DOHH2 (cell line): ENCODE measurements at regions not wholly inside any gene's neighbourhood (a gene's known extent, or its start where the extent isn't known, plus 50 kb on each side); places are given as distances from the start of the nearest gene placed in this dataset.

ENCODE experiments used
- H3F3A ChIP-seq: fragments of 200-600 bp; sonication (generic), shearing (Covaris generic); 2 replicates; pipeline ENCODE4 v1.6.0; 2016; ENCODE audit warnings: antibody characterized with exemption, mild to moderate bottlenecking; ENCODE audit not compliant: control insufficient read depth, insufficient read depth
- H3K27ac ChIP-seq: fragments of 200-600 bp; sonication (generic); 2 replicates; pipeline ENCODE4 v1.5.1; 2014; ENCODE audit warnings: low read depth, mild to moderate bottlenecking, low read length, moderate library complexity
- H3K27me3 ChIP-seq: fragments of 200-600 bp; sonication (generic); 2 replicates; pipeline ENCODE4 v1.6.1; 2014; ENCODE audit warnings: mild to moderate bottlenecking, low read length, mixed read lengths; ENCODE audit not compliant: control insufficient read depth
- H3K36me3 ChIP-seq: fragments of 200-600 bp; sonication (generic); 2 replicates; pipeline ENCODE4 v1.6.1; 2014; ENCODE audit warnings: mild to moderate bottlenecking, low read length, moderate library complexity, mixed read lengths; ENCODE audit not compliant: control insufficient read depth
- H3K4me1 ChIP-seq: fragments of 200-600 bp; sonication (generic); 2 replicates; pipeline ENCODE4 v1.6.1; 2014; ENCODE audit warnings: mild to moderate bottlenecking, low read length, mixed read lengths; ENCODE audit not compliant: control insufficient read depth
- H3K4me2 ChIP-seq: fragments of 200-600 bp; sonication (generic); 2 replicates; pipeline ENCODE4 v1.6.0; 2014; ENCODE audit warnings: mild to moderate bottlenecking, low read length, moderate library complexity
- H3K4me3 ChIP-seq: fragments of 200-600 bp; sonication (generic); 2 replicates; pipeline ENCODE4 v1.5.1; 2014; ENCODE audit warnings: mild to moderate bottlenecking, low read length, mixed read lengths
- H3K79me2 ChIP-seq: fragments of 200-600 bp; sonication (generic); 2 replicates; pipeline ENCODE4 v1.6.1; 2014; ENCODE audit warnings: mild to moderate bottlenecking, low read length, mixed read lengths; ENCODE audit not compliant: control insufficient read depth
- H3K9me2 ChIP-seq: fragments of 200-600 bp; sonication (generic); replicated peaks from 2 replicates; pipeline ENCODE4 v1.6.1; 2014; ENCODE audit warnings: mild to moderate bottlenecking, low read length, mixed read lengths; ENCODE audit not compliant: control insufficient read depth
- H3K9me3 ChIP-seq: fragments of 200-600 bp; sonication (generic); 2 replicates; pipeline ENCODE4 v1.6.1; 2014; ENCODE audit warnings: antibody characterized with exemption, low read length, mixed read lengths; ENCODE audit not compliant: control insufficient read depth, insufficient read depth
- H4K20me1 ChIP-seq: fragments of 200-600 bp; sonication (generic); 2 replicates; pipeline ENCODE4 v1.6.0; 2014; ENCODE audit warnings: low read depth, mild to moderate bottlenecking, antibody characterized with exemption, low read length, moderate library complexity; ENCODE audit not compliant: control insufficient read depth, insufficient read depth
- EZH2phosphoT487 ChIP-seq: fragments of 200-600 bp; sonication (generic); IDR thresholded peaks from 2 replicates; pipeline ENCODE4 v1.6.1; 2017; ENCODE audit warnings: borderline replicate concordance, mild to moderate bottlenecking, antibody characterized with exemption, low read length, moderate library complexity, mixed read lengths
- TF ChIP-seq, protein P1 (sequence below): fragments of 200-600 bp; sonication (generic); IDR thresholded peaks from one replicate; pipeline ENCODE4 v1.5.1; 2014; ENCODE audit warnings: antibody characterized with exemption, mild to moderate bottlenecking, low read depth, low read length; ENCODE audit not compliant: poor library complexity, severe bottlenecking

DNA sequence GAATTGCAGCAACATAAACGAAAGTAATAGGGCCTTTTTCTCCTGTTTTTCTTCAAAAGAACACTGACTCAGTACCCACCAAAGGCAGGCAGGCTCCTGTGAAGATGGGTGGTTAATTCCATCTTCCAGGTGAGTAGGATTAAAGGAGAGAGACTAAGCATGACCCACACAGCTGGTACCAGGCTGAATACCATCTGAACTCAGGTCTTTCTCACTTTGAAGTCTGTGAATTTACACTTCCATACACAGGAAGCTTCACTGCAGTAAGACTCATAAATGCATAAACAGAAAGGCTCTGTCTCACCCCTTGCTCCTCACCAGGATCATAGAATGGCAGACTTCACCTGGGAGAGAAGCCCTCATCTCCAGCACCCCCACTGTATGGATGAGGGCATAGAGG is 194.6 kb downstream of the KLF12 start:
- Histone ChIP-seq H3K4me2 (peak overlapping the region; percentile 31), H3K79me2 (peaks cover 12% of the 10 kb centered on the region), H3K4me3 (no peak overlapping the region), H3F3A (0 out of 2 replicates have a peak, but pooled peaks cover 2% of the 10 kb centered on the region), H3K4me1 (peaks cover 36% of the 10 kb centered on the region), H3K36me3 (peaks cover 48% of the 10 kb centered on the region), H3K27me3 (no peaks in the 10 kb centered on the region), H3K9me2 (no peaks in the 10 kb centered on the region), H3K27ac (no peak overlapping the region), H3K9me3 (no peaks in the 10 kb centered on the region), H4K20me1 (no peaks in the 10 kb centered on the region)
- TF ChIP-seq, protein P1, sequence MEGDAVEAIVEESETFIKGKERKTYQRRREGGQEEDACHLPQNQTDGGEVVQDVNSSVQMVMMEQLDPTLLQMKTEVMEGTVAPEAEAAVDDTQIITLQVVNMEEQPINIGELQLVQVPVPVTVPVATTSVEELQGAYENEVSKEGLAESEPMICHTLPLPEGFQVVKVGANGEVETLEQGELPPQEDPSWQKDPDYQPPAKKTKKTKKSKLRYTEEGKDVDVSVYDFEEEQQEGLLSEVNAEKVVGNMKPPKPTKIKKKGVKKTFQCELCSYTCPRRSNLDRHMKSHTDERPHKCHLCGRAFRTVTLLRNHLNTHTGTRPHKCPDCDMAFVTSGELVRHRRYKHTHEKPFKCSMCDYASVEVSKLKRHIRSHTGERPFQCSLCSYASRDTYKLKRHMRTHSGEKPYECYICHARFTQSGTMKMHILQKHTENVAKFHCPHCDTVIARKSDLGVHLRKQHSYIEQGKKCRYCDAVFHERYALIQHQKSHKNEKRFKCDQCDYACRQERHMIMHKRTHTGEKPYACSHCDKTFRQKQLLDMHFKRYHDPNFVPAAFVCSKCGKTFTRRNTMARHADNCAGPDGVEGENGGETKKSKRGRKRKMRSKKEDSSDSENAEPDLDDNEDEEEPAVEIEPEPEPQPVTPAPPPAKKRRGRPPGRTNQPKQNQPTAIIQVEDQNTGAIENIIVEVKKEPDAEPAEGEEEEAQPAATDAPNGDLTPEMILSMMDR: no peak
- no peak for TF ChIP-seq EZH2phosphoT487

GRCh38 chr13:73939071-73939380 is 195.2 kb downstream of the KLF12 start:
- H3K4me1 ChIP-seq: peaks cover 36% of the 10 kb centered on the region
- no peaks in the 10 kb centered on the region for H4K20me1 ChIP-seq
- H3K9me3 ChIP-seq: no peaks in the 10 kb centered on the region
- no peak overlapping the region for H3K27ac ChIP-seq
- no peak for TF ChIP-seq EZH2phosphoT487
- TF ChIP-seq, protein P1: no peak
- H3K27me3 ChIP-seq: no peaks in the 10 kb centered on the region
- H3K4me3 ChIP-seq: no peak overlapping the region
- no peaks in the 10 kb centered on the region for H3K9me2 ChIP-seq
- peaks cover 48% of the 10 kb centered on the region for H3K36me3 ChIP-seq
- no peak overlapping the region for H3K4me2 ChIP-seq
- 0 out of 2 replicates have a peak, but pooled peaks cover 2% of the 10 kb centered on the region for H3F3A ChIP-seq
- H3K79me2 ChIP-seq: peaks cover 12% of the 10 kb centered on the region

- no peaks in the 10 kb centered on the region for H4K20me1 ChIP-seq
- H3F3A ChIP-seq: no peaks in the 10 kb centered on the region
- H3K4me2 ChIP-seq: no peak overlapping the region
- no peaks in the 10 kb centered on the region for H3K27me3 ChIP-seq
- TF ChIP-seq, protein P1: no peak
- TF ChIP-seq EZH2phosphoT487: no peak
- no peaks in the 10 kb centered on the region for H3K9me3 ChIP-seq
- H3K27ac ChIP-seq: no peak overlapping the region
- H3K36me3 ChIP-seq: peaks cover 44% of the 10 kb centered on the region
- H3K4me3 ChIP-seq: no peak overlapping the region
- H3K9me2 ChIP-seq: no peaks in the 10 kb centered on the region
- H3K4me1 ChIP-seq: peaks cover 36% of the 10 kb centered on the region
- H3K79me2 ChIP-seq: peaks cover 12% of the 10 kb centered on the region
These were observed 195.7 kb downstream of the KLF12 start for GRCh38 chr13:73938372-73939070.

- no peak for TF ChIP-seq EZH2phosphoT487
- TF ChIP-seq, protein P1: no peak
- H3K4me2 ChIP-seq: no peak overlapping the region
- no peaks in the 10 kb centered on the region for H3K9me2 ChIP-seq
- H3K79me2 ChIP-seq: peaks cover 12% of the 10 kb centered on the region
- H3K27me3 ChIP-seq: no peaks in the 10 kb centered on the region
- H4K20me1 ChIP-seq: no peaks in the 10 kb centered on the region
- H3K4me3 ChIP-seq: no peak overlapping the region
- peaks cover 32% of the 10 kb centered on the region for H3K4me1 ChIP-seq
- H3K27ac ChIP-seq: no peak overlapping the region
- H3K9me3 ChIP-seq: no peaks in the 10 kb centered on the region
- H3K36me3 ChIP-seq: peaks cover 35% of the 10 kb centered on the region
- no peaks in the 10 kb centered on the region for H3F3A ChIP-seq
These were observed 196.8 kb downstream of the KLF12 start for GRCh38 chr13:73937441-73937840.
